ENCODE measurements at regions not wholly inside any gene's neighbourhood (a gene's known extent, or its start where the extent isn't known, plus 50 kb on each side); places are given as distances from the start of the nearest gene placed in this dataset.

DNA sequence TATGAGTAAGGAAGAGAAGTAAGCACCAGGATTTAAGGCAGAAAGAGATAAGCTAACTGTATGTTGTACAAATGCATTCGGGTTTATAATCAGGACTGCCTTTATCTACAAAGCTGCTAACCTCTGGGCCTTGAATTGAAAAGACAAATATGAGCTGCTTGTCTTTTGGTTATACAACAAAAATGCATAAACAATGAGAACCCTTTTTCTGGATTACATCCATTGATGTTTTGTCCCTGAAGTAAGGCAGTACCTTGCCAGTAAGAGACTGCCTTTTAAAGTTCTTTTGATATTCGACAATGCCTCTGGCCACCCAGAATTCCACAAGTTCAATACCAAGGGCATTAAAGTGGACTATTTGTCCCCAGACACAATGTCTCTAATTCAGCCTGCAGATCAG, 280.7 kb downstream of the ZNF621 start:
- TF ChIP-seq, protein P1, sequence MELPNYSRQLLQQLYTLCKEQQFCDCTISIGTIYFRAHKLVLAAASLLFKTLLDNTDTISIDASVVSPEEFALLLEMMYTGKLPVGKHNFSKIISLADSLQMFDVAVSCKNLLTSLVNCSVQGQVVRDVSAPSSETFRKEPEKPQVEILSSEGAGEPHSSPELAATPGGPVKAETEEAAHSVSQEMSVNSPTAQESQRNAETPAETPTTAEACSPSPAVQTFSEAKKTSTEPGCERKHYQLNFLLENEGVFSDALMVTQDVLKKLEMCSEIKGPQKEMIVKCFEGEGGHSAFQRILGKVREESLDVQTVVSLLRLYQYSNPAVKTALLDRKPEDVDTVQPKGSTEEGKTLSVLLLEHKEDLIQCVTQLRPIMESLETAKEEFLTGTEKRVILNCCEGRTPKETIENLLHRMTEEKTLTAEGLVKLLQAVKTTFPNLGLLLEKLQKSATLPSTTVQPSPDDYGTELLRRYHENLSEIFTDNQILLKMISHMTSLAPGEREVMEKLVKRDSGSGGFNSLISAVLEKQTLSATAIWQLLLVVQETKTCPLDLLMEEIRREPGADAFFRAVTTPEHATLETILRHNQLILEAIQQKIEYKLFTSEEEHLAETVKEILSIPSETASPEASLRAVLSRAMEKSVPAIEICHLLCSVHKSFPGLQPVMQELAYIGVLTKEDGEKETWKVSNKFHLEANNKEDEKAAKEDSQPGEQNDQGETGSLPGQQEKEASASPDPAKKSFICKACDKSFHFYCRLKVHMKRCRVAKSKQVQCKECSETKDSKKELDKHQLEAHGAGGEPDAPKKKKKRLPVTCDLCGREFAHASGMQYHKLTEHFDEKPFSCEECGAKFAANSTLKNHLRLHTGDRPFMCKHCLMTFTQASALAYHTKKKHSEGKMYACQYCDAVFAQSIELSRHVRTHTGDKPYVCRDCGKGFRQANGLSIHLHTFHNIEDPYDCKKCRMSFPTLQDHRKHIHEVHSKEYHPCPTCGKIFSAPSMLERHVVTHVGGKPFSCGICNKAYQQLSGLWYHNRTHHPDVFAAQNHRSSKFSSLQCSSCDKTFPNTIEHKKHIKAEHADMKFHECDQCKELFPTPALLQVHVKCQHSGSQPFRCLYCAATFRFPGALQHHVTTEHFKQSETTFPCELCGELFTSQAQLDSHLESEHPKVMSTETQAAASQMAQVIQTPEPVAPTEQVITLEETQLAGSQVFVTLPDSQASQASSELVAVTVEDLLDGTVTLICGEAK (IDR thresholded peaks at IDR 0.05), result no peak
- TF ChIP-seq, protein P1 (CRISPR knock-in tag; IDR thresholded peaks at IDR 0.05), result no peak
- TF ChIP-seq, protein P2, sequence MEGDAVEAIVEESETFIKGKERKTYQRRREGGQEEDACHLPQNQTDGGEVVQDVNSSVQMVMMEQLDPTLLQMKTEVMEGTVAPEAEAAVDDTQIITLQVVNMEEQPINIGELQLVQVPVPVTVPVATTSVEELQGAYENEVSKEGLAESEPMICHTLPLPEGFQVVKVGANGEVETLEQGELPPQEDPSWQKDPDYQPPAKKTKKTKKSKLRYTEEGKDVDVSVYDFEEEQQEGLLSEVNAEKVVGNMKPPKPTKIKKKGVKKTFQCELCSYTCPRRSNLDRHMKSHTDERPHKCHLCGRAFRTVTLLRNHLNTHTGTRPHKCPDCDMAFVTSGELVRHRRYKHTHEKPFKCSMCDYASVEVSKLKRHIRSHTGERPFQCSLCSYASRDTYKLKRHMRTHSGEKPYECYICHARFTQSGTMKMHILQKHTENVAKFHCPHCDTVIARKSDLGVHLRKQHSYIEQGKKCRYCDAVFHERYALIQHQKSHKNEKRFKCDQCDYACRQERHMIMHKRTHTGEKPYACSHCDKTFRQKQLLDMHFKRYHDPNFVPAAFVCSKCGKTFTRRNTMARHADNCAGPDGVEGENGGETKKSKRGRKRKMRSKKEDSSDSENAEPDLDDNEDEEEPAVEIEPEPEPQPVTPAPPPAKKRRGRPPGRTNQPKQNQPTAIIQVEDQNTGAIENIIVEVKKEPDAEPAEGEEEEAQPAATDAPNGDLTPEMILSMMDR (IDR thresholded peaks at IDR 0.05 in 2 of 3, conservative IDR thresholded peaks at IDR 0.05 in 1 of 3; ENCODE audit: insufficient read depth in 2 of 3, low read depth in 1 of 3, low read length in 3 of 3), result no peak
- TF ChIP-seq KDM1A (IDR thresholded peaks at IDR 0.05), result no peak
- TF ChIP-seq, protein P3, sequence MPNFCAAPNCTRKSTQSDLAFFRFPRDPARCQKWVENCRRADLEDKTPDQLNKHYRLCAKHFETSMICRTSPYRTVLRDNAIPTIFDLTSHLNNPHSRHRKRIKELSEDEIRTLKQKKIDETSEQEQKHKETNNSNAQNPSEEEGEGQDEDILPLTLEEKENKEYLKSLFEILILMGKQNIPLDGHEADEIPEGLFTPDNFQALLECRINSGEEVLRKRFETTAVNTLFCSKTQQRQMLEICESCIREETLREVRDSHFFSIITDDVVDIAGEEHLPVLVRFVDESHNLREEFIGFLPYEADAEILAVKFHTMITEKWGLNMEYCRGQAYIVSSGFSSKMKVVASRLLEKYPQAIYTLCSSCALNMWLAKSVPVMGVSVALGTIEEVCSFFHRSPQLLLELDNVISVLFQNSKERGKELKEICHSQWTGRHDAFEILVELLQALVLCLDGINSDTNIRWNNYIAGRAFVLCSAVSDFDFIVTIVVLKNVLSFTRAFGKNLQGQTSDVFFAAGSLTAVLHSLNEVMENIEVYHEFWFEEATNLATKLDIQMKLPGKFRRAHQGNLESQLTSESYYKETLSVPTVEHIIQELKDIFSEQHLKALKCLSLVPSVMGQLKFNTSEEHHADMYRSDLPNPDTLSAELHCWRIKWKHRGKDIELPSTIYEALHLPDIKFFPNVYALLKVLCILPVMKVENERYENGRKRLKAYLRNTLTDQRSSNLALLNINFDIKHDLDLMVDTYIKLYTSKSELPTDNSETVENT (CRISPR knock-in tag; IDR thresholded peaks at IDR 0.05), result no peak
